ENCODE measurements at regions not wholly inside any gene's neighbourhood (a gene's known extent, or its start where the extent isn't known, plus 50 kb on each side); places are given as distances from the start of the nearest gene placed in this dataset.
"Not testable (repeated sequence)": the region's sequence is repeated elsewhere in the genome, so short reads cannot be mapped to it uniquely, and the experiment has no call there.

GRCh38 chr6:134663356-134663755, 286.5 kb downstream of the ALDH8A1 start:
- Histone ChIP-seq H3K27me3 (no peaks in the 10 kb centered on the region), H3K4me1 (no peaks in the 10 kb centered on the region), H3K4me3 (no peak overlapping the region), H3K27ac (no peak overlapping the region), H3K36me3 (no peaks in the 10 kb centered on the region), H3K9me3 (no peaks in the 10 kb centered on the region)
- intact Hi-C loops (cut with DNase I): no loop called here
- WGBS (ENCODE audit: insufficient coverage, low coverage, low lambda C conversion rate, missing lambda C conversion rate): 70% methylated on average over 4 of the region's 4 CpGs
- DNase-seq (no peak), ATAC-seq (no peak)
- no peak for TF ChIP-seq CTCF (IDR thresholded peaks at IDR 0.05)
- TF ChIP-seq POLR2A (IDR thresholded peaks at IDR 0.05): no peak

GRCh38 chr6:134662077-134662700, 287.7 kb downstream of the ALDH8A1 start:
- Histone ChIP-seq H3K27me3 (no peaks in the 10 kb centered on the region), H3K36me3 (no peaks in the 10 kb centered on the region), H3K4me1 (no peaks in the 10 kb centered on the region), H3K27ac (no peak overlapping the region), H3K9me3 (no peaks in the 10 kb centered on the region), H3K4me3 (no peak overlapping the region)
- intact Hi-C loops (cut with DNase I): no loop called here
- ATAC-seq (no peak), DNase-seq (no peak)
- no peak for TF ChIP-seq POLR2A (IDR thresholded peaks at IDR 0.05)
- TF ChIP-seq CTCF (IDR thresholded peaks at IDR 0.05): no peak

- 100% methylated on average over 1 of the region's 1 CpG for whole genome bisulfite sequencing (ENCODE audit: insufficient coverage, low coverage, low lambda C conversion rate, missing lambda C conversion rate)
- H3K27me3 ChIP-seq: not testable (repeated sequence)
Observed at GRCh38 chr6:134659885-134660284, 290.0 kb downstream of the ALDH8A1 start.

GRCh38 chr6:134658596-134658995, 291.3 kb downstream of the ALDH8A1 start:
- TF ChIP-seq CTCF (IDR thresholded peaks at IDR 0.05) (no peak), POLR2A (IDR thresholded peaks at IDR 0.05) (no peak)
- Histone ChIP-seq H3K27ac (no peak overlapping the region), H3K4me3 (no peak overlapping the region), H3K36me3 (no peaks in the 10 kb centered on the region), H3K4me1 (no peaks in the 10 kb centered on the region), H3K27me3 (no peaks in the 10 kb centered on the region), H3K9me3 (no peaks in the 10 kb centered on the region)
- no peak for DNase-seq
- ATAC-seq: peak in 1 of 4 donors; percentile 22
- 70% methylated on average over 5 of the region's 5 CpGs for WGBS (ENCODE audit: insufficient coverage, low coverage, low lambda C conversion rate, missing lambda C conversion rate)
- intact Hi-C loops (cut with DNase I): no loop called here

More at GRCh38 chr6:134659885-134660284, 290.0 kb downstream of the ALDH8A1 start:
- H3K4me1 ChIP-seq; DNase-seq; H3K9me3 ChIP-seq; H3K27ac ChIP-seq; H3K4me3 ChIP-seq; H3K36me3 ChIP-seq; intact Hi-C loops (cut with DNase I); ATAC-seq: not testable (repeated sequence)

- intact Hi-C loops (cut with DNase I): no loop called here
- peak in 2 of 4 donors; percentile 30 to 32 for ATAC-seq
- H3K4me3 ChIP-seq: no peak overlapping the region
Observed at GRCh38 chr6:134657751-134658527, 292.0 kb downstream of the ALDH8A1 start.

More at GRCh38 chr6:134657751-134658527, 292.0 kb downstream of the ALDH8A1 start:
- DNase-seq: no peak
- Histone ChIP-seq H3K36me3 (no peaks in the 10 kb centered on the region), H3K4me1 (no peaks in the 10 kb centered on the region), H3K27me3 (no peaks in the 10 kb centered on the region), H3K27ac (no peak overlapping the region), H3K9me3 (no peaks in the 10 kb centered on the region)
- 42% methylated on average over 3 of the region's 3 CpGs for WGBS (ENCODE audit: insufficient coverage, low coverage, low lambda C conversion rate, missing lambda C conversion rate)
- TF ChIP-seq CTCF (IDR thresholded peaks at IDR 0.05): no peak
- TF ChIP-seq POLR2A (IDR thresholded peaks at IDR 0.05): no peak

Measured in right lobe of liver (tissue), 6 donors.